LNCAP (cell line): ENCODE measurements at regions not wholly inside any gene's neighbourhood (a gene's known extent, or its start where the extent isn't known, plus 50 kb on each side); places are given as distances from the start of the nearest gene placed in this dataset.

ENCODE experiments used
- CTCF ChIP-seq: fragments of 450-650 bp; IDR thresholded peaks from 2 replicates; pipeline ENCODE4 v1.5.1; 2017; ENCODE audit warnings: mild to moderate bottlenecking

- no peak for TF ChIP-seq CTCF
These were observed 968.5 kb downstream of the C4orf33 start for GRCh38 chr4:130064471-130064870.

- TF ChIP-seq CTCF = no peak
These were observed 971.5 kb downstream of the C4orf33 start for GRCh38 chr4:130067419-130067818.

GRCh38 chr4:130068072-130068471, 972.1 kb downstream of the C4orf33 start:
- no peak for TF ChIP-seq CTCF

GRCh38 chr4:130071746-130072145, 975.8 kb downstream of the C4orf33 start:
- no peak for TF ChIP-seq CTCF

- no peak for TF ChIP-seq CTCF
These were observed 977.3 kb downstream of the C4orf33 start for GRCh38 chr4:130073145-130073790.

- no peak for TF ChIP-seq CTCF
These were observed 978.1 kb downstream of the C4orf33 start for GRCh38 chr4:130074096-130074495.

- no peak for TF ChIP-seq CTCF
These were observed 981.3 kb downstream of the C4orf33 start for GRCh38 chr4:130077275-130077674.

- no peak for TF ChIP-seq CTCF
These were observed 985.0 kb downstream of the C4orf33 start for GRCh38 chr4:130080872-130081451.
